ENCODE measurements at regions not wholly inside any gene's neighbourhood (a gene's known extent, or its start where the extent isn't known, plus 50 kb on each side); places are given as distances from the start of the nearest gene placed in this dataset.

GRCh38 chr16:35399133-35399532 lies 1939.7 kb downstream of the TP53TG3F start:
- Histone ChIP-seq H3K4me2 (ENCODE audit: low read length) (no peak overlapping the region), H3K9me3 (ENCODE audit: control insufficient read depth, insufficient read depth, low read length) (peaks cover 6% of the 10 kb centered on the region; the same call in 1 of the 2 replicates), H3K9me2 (replicated peaks; ENCODE audit: control insufficient read depth, low read length) (no peaks in the 10 kb centered on the region), H3K79me2 (ENCODE audit: control insufficient read depth, low read length) (no peaks in the 10 kb centered on the region), H3K27ac (ENCODE audit: low read depth, low read length) (no peak overlapping the region), H3K4me3 (ENCODE audit: low read length) (no peak overlapping the region), H3K36me3 (ENCODE audit: control insufficient read depth, low read length) (no peaks in the 10 kb centered on the region), H3F3A (ENCODE audit: control insufficient read depth, insufficient read depth) (no peaks in the 10 kb centered on the region), H3K27me3 (ENCODE audit: control insufficient read depth, low read length) (no peaks in the 10 kb centered on the region), H3K4me1 (ENCODE audit: control insufficient read depth, low read length) (no peaks in the 10 kb centered on the region), H4K20me1 (ENCODE audit: control insufficient read depth, insufficient read depth, low read depth, low read length) (no peaks in the 10 kb centered on the region)
- TF ChIP-seq, protein P1, sequence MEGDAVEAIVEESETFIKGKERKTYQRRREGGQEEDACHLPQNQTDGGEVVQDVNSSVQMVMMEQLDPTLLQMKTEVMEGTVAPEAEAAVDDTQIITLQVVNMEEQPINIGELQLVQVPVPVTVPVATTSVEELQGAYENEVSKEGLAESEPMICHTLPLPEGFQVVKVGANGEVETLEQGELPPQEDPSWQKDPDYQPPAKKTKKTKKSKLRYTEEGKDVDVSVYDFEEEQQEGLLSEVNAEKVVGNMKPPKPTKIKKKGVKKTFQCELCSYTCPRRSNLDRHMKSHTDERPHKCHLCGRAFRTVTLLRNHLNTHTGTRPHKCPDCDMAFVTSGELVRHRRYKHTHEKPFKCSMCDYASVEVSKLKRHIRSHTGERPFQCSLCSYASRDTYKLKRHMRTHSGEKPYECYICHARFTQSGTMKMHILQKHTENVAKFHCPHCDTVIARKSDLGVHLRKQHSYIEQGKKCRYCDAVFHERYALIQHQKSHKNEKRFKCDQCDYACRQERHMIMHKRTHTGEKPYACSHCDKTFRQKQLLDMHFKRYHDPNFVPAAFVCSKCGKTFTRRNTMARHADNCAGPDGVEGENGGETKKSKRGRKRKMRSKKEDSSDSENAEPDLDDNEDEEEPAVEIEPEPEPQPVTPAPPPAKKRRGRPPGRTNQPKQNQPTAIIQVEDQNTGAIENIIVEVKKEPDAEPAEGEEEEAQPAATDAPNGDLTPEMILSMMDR (IDR thresholded peaks at IDR 0.05; ENCODE audit: low read depth, low read length, poor library complexity, severe bottlenecking) = no peak
- no peak for TF ChIP-seq EZH2phosphoT487 (IDR thresholded peaks at IDR 0.05; ENCODE audit: borderline replicate concordance, low read length)

- H3K4me1 ChIP-seq (ENCODE audit: control insufficient read depth, low read length) = no peaks in the 10 kb centered on the region
- no peak overlapping the region for H3K27ac ChIP-seq (ENCODE audit: low read depth, low read length)
- no peaks in the 10 kb centered on the region for H3K9me2 ChIP-seq (replicated peaks; ENCODE audit: control insufficient read depth, low read length)
- TF ChIP-seq, protein P1 (IDR thresholded peaks at IDR 0.05; ENCODE audit: low read depth, low read length, poor library complexity, severe bottlenecking) = no peak
- TF ChIP-seq EZH2phosphoT487 (IDR thresholded peaks at IDR 0.05; ENCODE audit: borderline replicate concordance, low read length) = no peak
- H3K4me3 ChIP-seq (ENCODE audit: low read length) = no peak overlapping the region
- H3K4me2 ChIP-seq (ENCODE audit: low read length) = no peak overlapping the region
- H3F3A ChIP-seq (ENCODE audit: control insufficient read depth, insufficient read depth) = no peaks in the 10 kb centered on the region
- H3K36me3 ChIP-seq (ENCODE audit: control insufficient read depth, low read length) = no peaks in the 10 kb centered on the region
- H3K9me3 ChIP-seq (ENCODE audit: control insufficient read depth, insufficient read depth, low read length) = no peaks in the 10 kb centered on the region
- no peaks in the 10 kb centered on the region for H3K27me3 ChIP-seq (ENCODE audit: control insufficient read depth, low read length)
- no peaks in the 10 kb centered on the region for H3K79me2 ChIP-seq (ENCODE audit: control insufficient read depth, low read length)
- no peaks in the 10 kb centered on the region for H4K20me1 ChIP-seq (ENCODE audit: control insufficient read depth, insufficient read depth, low read depth, low read length)
Observed at GRCh38 chr16:35404273-35404672, 1944.9 kb downstream of the TP53TG3F start.

DNA sequence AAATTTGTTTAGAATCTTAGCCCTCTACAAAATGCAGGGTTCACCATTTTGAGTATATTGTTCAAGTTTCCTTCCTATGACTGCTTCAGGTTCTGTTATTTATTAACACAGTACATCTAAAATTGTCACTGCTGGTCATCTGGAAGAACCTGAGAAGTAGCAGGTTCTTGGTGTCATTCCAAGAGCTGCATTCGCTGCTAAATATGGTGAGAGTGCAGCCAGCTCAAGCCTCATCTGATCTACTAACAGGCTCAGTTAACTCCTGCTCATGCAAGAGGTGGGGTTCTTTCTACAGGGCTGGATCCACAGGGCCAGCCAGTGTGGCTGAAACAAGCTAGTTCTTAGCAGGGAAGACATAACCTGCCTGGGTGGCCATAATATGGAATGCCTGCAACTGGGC lies 1946.1 kb downstream of the TP53TG3F start:
- Histone ChIP-seq H3K36me3 (ENCODE audit: control insufficient read depth, low read length) (no peaks in the 10 kb centered on the region), H3K9me2 (replicated peaks; ENCODE audit: control insufficient read depth, low read length) (no peaks in the 10 kb centered on the region), H3K27me3 (ENCODE audit: control insufficient read depth, low read length) (no peaks in the 10 kb centered on the region), H3K4me2 (ENCODE audit: low read length) (no peak overlapping the region), H3F3A (ENCODE audit: control insufficient read depth, insufficient read depth) (no peaks in the 10 kb centered on the region), H3K79me2 (ENCODE audit: control insufficient read depth, low read length) (no peaks in the 10 kb centered on the region), H3K27ac (ENCODE audit: low read depth, low read length) (no peak overlapping the region), H3K4me1 (ENCODE audit: control insufficient read depth, low read length) (no peaks in the 10 kb centered on the region), H3K9me3 (ENCODE audit: control insufficient read depth, insufficient read depth, low read length) (no peaks in the 10 kb centered on the region), H4K20me1 (ENCODE audit: control insufficient read depth, insufficient read depth, low read depth, low read length) (no peaks in the 10 kb centered on the region), H3K4me3 (ENCODE audit: low read length) (no peak overlapping the region)
- TF ChIP-seq EZH2phosphoT487 (IDR thresholded peaks at IDR 0.05; ENCODE audit: borderline replicate concordance, low read length) = no peak
- TF ChIP-seq, protein P1 (IDR thresholded peaks at IDR 0.05; ENCODE audit: low read depth, low read length, poor library complexity, severe bottlenecking) = no peak

DNA sequence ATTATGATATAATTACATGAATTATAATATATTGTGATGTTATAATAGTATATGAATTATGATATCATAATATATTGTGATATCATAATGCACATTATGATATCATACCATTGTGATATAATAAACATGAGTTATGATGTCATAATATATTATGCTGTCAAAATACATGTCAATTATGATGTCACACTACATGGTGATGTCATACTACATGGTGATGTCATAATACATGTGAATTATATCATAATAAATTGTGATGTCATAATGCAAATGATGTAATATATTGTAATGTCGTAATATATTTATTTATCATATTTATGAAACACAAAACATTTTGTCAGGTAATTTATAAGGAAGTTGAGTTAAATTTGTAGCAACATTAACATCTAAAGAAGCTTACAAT lies 1950.1 kb downstream of the TP53TG3F start:
- no peaks in the 10 kb centered on the region for H3K36me3 ChIP-seq (ENCODE audit: control insufficient read depth, low read length)
- H3K27ac ChIP-seq (ENCODE audit: low read depth, low read length) = no peak overlapping the region
- H3K4me2 ChIP-seq (ENCODE audit: low read length) = no peak overlapping the region
- no peaks in the 10 kb centered on the region for H4K20me1 ChIP-seq (ENCODE audit: control insufficient read depth, insufficient read depth, low read depth, low read length)
- no peaks in the 10 kb centered on the region for H3K4me1 ChIP-seq (ENCODE audit: control insufficient read depth, low read length)
- H3K79me2 ChIP-seq (ENCODE audit: control insufficient read depth, low read length) = no peaks in the 10 kb centered on the region
- no peak overlapping the region for H3K4me3 ChIP-seq (ENCODE audit: low read length)
- no peaks in the 10 kb centered on the region for H3F3A ChIP-seq (ENCODE audit: control insufficient read depth, insufficient read depth)
- H3K9me3 ChIP-seq (ENCODE audit: control insufficient read depth, insufficient read depth, low read length) = no peaks in the 10 kb centered on the region
- no peaks in the 10 kb centered on the region for H3K27me3 ChIP-seq (ENCODE audit: control insufficient read depth, low read length)
- no peaks in the 10 kb centered on the region for H3K9me2 ChIP-seq (replicated peaks; ENCODE audit: control insufficient read depth, low read length)
- no peak for TF ChIP-seq EZH2phosphoT487 (IDR thresholded peaks at IDR 0.05; ENCODE audit: borderline replicate concordance, low read length)
- TF ChIP-seq, protein P1 (IDR thresholded peaks at IDR 0.05; ENCODE audit: low read depth, low read length, poor library complexity, severe bottlenecking) = no peak

All from DOHH2 (cell line).